ENCODE measurements at regions not wholly inside any gene's neighbourhood (a gene's known extent, or its start where the extent isn't known, plus 50 kb on each side); places are given as distances from the start of the nearest gene placed in this dataset.

- Histone ChIP-seq H3K9me3 (ENCODE audit: control insufficient read depth in 4 of 4, low read length in 3 of 4) (no peaks in the 10 kb centered on the region), H3K36me3 (ENCODE audit: control insufficient read depth in 4 of 4, insufficient read depth in 3 of 4, low read depth in 1 of 4, low read length in 3 of 4) (no peaks in the 10 kb centered on the region), H3K9ac (ENCODE audit: low read depth in 1 of 2, low read length in 2 of 2) (no peak overlapping the region), H3K4me3 (ENCODE audit: low read depth in 1 of 3, low read length in 3 of 3) (no peak overlapping the region), H3K4me1 (ENCODE audit: control insufficient read depth in 4 of 4, insufficient read depth in 4 of 4, low read length in 3 of 4) (peaks cover 0 to 5% (median 0%) of the 10 kb centered on the region in 4 donors), H3K27me3 (ENCODE audit: control insufficient read depth in 4 of 4, insufficient read depth in 4 of 4, low read length in 3 of 4) (no peaks in the 10 kb centered on the region), H3K27ac (ENCODE audit: low read depth in 1 of 2, low read length in 2 of 2) (no peak overlapping the region)
- no peak for DNase-seq (ENCODE audit: low spot score)
- WGBS = 64% methylated on average over 3 of the region's 3 CpGs
- TF ChIP-seq REST (IDR thresholded peaks at IDR 0.05) (no peak), TAF1 (conservative IDR thresholded peaks at IDR 0.05) (no peak), GABPA (IDR thresholded peaks at IDR 0.05 in 1 of 2, conservative IDR thresholded peaks at IDR 0.05 in 1 of 2) (no peak), MAX (IDR thresholded peaks at IDR 0.05) (no peak), RAD21 (IDR thresholded peaks at IDR 0.05) (no peak), FOXA2 (IDR thresholded peaks at IDR 0.05) (no peak), HNF4G (IDR thresholded peaks at IDR 0.05) (no peak), ATF3 (IDR thresholded peaks at IDR 0.05) (no peak), RXRA (IDR thresholded peaks at IDR 0.05) (no peak), ZBTB33 (IDR thresholded peaks at IDR 0.05) (no peak), FOXA1 (IDR thresholded peaks at IDR 0.05) (no peak), SP1 (IDR thresholded peaks at IDR 0.05) (no peak)
These were observed 1310.8 kb downstream of the XPNPEP1 start for GRCh38 chr10:108612485-108612884.

GRCh38 chr10:108608860-108609259, 1314.5 kb downstream of the XPNPEP1 start:
- H3K9ac ChIP-seq (ENCODE audit: low read depth in 1 of 2, low read length in 2 of 2) = no peak overlapping the region
- TF ChIP-seq TAF1 (conservative IDR thresholded peaks at IDR 0.05) = no peak
- no peak for TF ChIP-seq GABPA (IDR thresholded peaks at IDR 0.05 in 1 of 2, conservative IDR thresholded peaks at IDR 0.05 in 1 of 2)
- TF ChIP-seq HNF4A (conservative IDR thresholded peaks at IDR 0.05) = no peak
- no peak for TF ChIP-seq CTCF (IDR thresholded peaks at IDR 0.05; ENCODE audit: low read depth, low read length, missing input control)
- no peak for TF ChIP-seq MAX (IDR thresholded peaks at IDR 0.05)
- no peak for DNase-seq (ENCODE audit: low spot score)
- no peaks in the 10 kb centered on the region for H3K9me3 ChIP-seq (ENCODE audit: control insufficient read depth in 4 of 4, low read length in 3 of 4)
- peaks cover 0 to 5% (median 0%) of the 10 kb centered on the region in 4 donors for H3K4me1 ChIP-seq (ENCODE audit: control insufficient read depth in 4 of 4, insufficient read depth in 4 of 4, low read length in 3 of 4)
- H3K27me3 ChIP-seq (ENCODE audit: control insufficient read depth in 4 of 4, insufficient read depth in 4 of 4, low read length in 3 of 4) = no peaks in the 10 kb centered on the region
- no peak overlapping the region for H3K27ac ChIP-seq (ENCODE audit: low read depth in 1 of 2, low read length in 2 of 2)
- WGBS = 61% methylated on average over 1 of the region's 1 CpG
- H3K4me3 ChIP-seq (ENCODE audit: low read depth in 1 of 3, low read length in 3 of 3) = no peak overlapping the region
- H3K36me3 ChIP-seq (ENCODE audit: control insufficient read depth in 4 of 4, insufficient read depth in 3 of 4, low read depth in 1 of 4, low read length in 3 of 4) = no peaks in the 10 kb centered on the region

Measured in liver (tissue), 8 donors.